Epithelial cell of esophagus (primary cell): ENCODE measurements at regions not wholly inside any gene's neighbourhood (a gene's known extent, or its start where the extent isn't known, plus 50 kb on each side); places are given as distances from the start of the nearest gene placed in this dataset.

Experiments
- DNase-seq: peaks from one replicate; pipeline ENCODE4 v3.0.0; 2010; ENCODE audit warnings: low read depth
- H3K4me3 ChIP-seq: 2 replicates; pipeline ENCODE4 v1.5.1; 2011; ENCODE audit warnings: mild to moderate bottlenecking, low read length, control low read depth
- CTCF ChIP-seq: IDR thresholded peaks from 2 replicates; pipeline ENCODE4 v1.5.1; 2011; ENCODE audit warnings: low read depth, mild to moderate bottlenecking, low read length, control low read depth, inconsistent platforms; ENCODE audit not compliant: insufficient read depth; ENCODE audit errors: missing control alignments

- no peak overlapping the region for H3K4me3 ChIP-seq
- no peak for TF ChIP-seq CTCF
- no peak for DNase-seq
Observed at GRCh38 chr22:27099946-27100722, 442.7 kb downstream of the MIAT start.

GRCh38 chr22:27100789-27101188 lies 443.4 kb downstream of the MIAT start:
- DNase-seq = no peak
- TF ChIP-seq CTCF = no peak
- H3K4me3 ChIP-seq = no peak overlapping the region

- H3K4me3 ChIP-seq = no peak overlapping the region
- no peak for TF ChIP-seq CTCF
- DNase-seq = no peak
Observed at GRCh38 chr22:27101288-27101687, 443.9 kb downstream of the MIAT start.

- TF ChIP-seq CTCF = no peak
- no peak overlapping the region for H3K4me3 ChIP-seq
- no peak for DNase-seq
Observed at GRCh38 chr22:27104449-27104848, 447.1 kb downstream of the MIAT start.

- no peak for TF ChIP-seq CTCF
- peak; percentile 59 for DNase-seq
Observed at GRCh38 chr22:27105142-27106025, 448.0 kb downstream of the MIAT start.

GRCh38 chr22:27106985-27107384 lies 449.6 kb downstream of the MIAT start:
- H3K4me3 ChIP-seq = no peak overlapping the region
- no peak for TF ChIP-seq CTCF
- DNase-seq = no peak

More at GRCh38 chr22:27105142-27106025, 448.0 kb downstream of the MIAT start:
- no peak overlapping the region for H3K4me3 ChIP-seq

GRCh38 chr22:27107386-27107785 lies 450.0 kb downstream of the MIAT start:
- H3K4me3 ChIP-seq = no peak overlapping the region
- no peak for DNase-seq
- TF ChIP-seq CTCF = no peak
